AG08395 (cell line): ENCODE measurements at regions not wholly inside any gene's neighbourhood (a gene's known extent, or its start where the extent isn't known, plus 50 kb on each side); places are given as distances from the start of the nearest gene placed in this dataset.

Experiments used
- DNase-seq: peaks from one replicate; pipeline ENCODE4 v3.0.0; 2012; ENCODE audit warnings: mixed read lengths, low spot score

DNA sequence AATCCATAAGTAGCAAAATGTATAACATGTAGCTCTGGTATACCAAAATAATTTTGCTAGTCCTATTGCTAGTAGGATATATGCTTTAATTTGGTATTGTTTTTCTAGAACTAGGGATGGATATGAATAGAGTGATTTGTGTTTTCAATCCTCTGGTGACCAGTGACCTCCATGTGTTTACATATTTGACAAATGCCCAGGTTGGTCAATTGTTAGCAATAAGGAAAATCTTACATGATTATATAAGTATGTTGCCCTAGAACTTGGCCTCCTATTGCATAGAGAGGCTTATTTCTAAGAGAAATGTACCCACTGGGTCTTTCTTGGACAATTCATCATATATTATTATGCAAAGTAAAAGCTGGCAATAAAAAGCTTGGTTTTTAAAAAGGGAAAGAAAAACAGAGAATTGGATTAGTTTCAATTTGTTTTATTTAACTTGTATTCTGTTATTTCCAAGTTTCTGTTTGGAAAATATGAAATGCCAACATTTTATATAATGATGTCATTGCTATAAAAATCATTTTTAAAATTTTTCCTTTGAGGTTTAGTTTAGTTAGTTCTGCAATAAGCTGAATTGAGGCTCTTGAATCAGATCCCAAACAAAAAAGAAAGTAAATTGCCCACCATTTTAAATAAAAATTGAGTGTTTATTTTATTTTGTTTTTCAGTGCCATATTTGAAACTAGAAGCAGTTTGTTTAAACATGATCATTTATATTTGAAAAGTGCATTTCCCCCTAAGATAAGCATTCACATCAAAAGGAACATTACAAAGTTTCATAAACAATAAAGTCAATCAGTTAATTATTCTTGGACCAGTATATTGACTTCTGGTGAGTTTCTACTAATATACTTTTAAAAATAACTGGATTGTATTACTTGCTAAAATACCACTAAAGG is 210.9 kb downstream of the ZC3H11B start:
- no peak for DNase-seq

DNA sequence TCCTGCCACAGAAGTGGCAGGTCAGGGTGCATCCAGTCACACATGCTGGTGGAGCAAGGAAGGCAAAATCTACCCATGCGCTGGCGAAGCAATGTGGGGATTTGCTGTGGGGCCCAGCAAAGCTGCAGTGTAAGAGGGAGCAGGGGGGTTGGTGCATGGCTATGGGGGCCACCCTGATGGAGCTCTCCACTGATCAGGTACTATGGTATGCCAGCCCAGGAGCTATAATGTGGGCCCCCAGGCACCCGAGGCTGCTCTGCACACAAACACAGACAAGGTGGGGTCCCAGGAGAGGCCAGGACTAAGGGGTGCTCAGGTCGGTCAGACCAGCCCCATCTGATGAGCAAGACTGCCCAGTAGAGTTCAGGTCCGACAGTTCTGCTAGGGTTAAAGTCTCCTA is 213.5 kb downstream of the ZC3H11B start:
- no peak for DNase-seq

DNA sequence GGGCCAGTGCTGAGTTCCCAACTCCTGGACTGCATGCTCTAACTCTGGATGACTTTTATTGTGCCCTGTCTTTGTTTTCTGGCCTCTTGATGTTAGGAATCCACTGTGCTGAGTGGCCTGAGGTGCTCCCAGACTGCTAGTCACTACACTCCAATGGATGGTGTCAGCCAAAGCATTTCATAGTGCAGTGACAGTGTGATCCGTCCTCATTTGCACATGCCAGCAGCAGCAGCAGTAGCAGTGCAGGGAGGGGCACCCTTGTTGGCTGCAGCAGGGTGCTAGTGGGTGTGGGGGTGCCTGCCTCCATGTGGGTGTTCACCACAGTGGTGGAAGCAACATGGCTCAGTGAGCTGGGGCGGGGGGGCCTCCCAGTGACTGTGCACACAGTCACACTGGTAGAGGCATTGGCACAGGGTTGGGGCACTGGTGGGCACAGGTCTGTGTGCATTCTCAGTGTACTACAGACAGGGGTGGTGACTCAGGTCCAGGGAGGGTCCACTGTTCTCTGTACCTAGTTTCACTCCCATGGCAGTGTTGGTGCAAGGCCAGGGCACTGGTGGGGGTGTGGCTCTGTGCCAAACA is 214.0 kb downstream of the ZC3H11B start:
- no peak for DNase-seq

DNA sequence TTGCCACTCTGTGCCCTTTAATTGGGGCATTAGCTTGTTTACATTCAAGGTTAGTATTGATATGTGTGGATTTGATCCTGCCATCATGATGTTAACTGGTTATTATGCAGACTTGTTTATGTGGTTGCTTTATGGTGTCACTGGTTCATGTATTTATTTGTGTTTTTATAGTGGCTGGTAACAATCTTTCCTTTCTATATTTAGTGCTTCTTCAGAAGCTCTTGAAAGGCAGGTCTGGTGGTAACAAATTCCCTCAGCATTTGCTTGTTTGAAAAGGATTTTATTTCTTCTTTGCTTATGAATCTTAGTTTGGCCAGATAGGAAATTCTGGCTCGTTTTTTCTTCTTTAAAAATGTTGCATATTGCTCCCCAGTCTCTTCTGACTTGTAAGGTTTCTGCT is 215.4 kb downstream of the ZC3H11B start:
- no peak for DNase-seq

DNA sequence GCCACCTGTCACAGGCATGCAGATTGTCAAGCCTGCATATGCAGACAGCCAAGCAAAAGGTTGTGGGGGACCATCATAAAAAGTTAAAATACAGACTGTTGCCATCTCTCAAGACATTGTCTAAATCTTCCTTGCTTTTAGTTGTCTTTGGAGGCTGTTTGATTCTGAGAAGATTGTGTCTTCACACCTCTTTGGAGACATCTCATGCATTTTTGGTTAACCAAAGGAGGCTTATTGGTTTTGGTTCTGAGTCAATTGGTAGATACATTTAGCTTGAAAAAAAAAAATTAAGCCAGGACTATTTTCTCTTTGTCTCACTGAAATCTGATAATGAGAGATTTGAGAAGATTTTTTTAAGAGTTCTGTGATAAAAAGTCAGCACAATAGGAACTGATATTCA is 217.6 kb downstream of the LYPLAL1 start:
- DNase-seq, result no peak

DNA sequence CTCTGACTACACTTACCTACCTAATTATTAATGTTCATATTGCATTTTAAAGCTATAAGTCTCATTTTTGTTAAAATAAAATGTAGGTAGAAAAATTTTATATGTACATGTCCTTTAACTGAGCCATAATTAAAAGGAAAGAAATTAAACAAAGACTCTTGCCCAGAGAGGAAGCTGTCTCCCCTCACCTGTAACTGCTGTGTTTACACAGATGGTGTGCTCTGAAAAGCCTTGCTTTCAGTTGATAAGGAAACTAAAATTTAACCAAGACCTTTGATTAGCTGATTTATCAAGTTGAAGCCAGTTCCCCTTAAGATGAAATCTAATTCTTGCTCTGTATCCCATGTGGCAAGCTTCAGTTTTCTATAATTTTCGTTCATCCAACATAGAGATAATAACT is 213.5 kb downstream of the LYPLAL1 start:
- no peak for DNase-seq

DNA sequence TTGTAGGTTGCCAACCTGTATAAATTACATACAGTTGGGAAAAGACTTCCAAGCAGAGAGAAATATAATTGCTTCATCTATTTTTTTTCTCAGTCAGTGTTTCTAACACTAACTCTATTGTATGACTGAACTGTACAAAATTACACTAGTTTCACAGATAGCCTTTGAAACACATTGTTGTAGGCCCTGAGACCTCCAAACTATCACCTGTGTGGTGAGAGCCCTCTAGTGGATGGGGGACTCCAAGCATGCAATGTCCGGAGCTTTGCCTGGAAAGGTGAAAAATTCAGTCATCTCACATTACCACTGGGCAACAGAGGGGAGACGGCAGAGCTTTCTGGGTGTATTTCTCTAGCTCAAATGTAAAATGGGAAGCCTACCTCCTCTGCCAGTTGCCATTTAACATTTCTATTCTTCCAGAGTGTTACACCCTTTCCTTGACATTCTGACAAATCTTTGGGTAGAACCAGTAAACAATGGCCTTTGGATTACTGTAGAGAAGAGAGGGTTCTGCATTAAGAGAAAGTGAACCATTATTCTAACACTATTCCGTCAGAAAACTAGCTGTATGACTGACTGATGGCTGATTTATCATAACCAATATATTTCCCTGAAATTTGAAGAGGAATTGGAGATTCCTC is 212.2 kb downstream of the LYPLAL1 start:
- peak; percentile 58 for DNase-seq

DNA sequence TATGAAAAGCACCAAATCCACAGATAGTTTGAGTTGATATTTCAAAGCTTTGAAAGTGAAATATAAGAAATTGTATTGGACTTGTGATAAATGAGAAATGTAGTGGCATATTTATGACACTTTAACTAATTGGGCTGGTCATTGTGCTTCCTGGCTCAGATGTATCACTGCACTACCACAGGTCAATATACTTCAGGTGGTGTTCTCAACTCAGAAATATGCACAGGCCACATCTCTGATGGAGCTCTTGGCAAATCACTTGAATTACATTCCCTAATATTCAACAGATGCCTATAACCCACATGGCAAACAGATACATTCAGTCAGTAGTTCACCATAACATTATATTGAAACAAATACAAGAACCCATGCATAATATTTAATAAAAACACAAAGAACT is 209.6 kb downstream of the LYPLAL1 start:
- DNase-seq, result no peak

DNA sequence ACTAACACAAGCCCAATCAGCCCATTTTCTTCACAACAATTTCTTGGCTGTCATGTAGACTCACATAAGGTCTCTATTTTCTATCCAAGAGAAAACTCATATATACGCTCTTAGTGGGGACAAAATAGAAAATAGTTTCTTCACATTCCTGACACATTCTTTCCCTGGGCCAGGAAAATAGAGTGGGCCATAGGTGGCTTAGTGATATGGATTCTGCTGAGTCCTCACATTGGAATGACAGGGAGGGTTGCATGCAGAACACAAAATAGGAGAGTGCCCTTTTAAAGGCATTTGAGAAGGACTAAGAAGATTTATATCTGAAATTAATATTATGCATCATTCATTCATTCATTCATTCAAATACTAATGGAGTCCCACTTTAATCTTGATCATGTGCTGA is 207.7 kb downstream of the LYPLAL1 start:
- DNase-seq, result no peak

DNA sequence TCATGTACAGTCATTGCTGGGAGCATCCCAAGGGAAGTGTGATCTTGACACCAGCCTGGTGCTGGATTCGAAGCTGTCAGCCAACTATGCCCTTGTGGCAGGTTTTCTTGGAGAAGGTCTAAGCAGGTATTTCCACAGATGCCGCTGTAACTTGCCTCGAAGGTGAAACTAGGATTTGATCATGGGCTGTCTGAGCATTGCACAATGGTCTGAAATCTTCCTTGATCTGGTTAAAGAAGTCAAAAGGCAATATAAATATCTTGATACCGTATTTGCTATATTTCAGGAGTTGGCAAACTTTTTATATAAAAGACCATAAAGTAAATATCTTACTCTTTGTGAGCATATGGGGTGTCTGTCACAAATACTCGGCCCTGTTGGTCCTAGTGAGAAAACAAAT is 206.8 kb downstream of the LYPLAL1 start:
- no peak for DNase-seq

DNA sequence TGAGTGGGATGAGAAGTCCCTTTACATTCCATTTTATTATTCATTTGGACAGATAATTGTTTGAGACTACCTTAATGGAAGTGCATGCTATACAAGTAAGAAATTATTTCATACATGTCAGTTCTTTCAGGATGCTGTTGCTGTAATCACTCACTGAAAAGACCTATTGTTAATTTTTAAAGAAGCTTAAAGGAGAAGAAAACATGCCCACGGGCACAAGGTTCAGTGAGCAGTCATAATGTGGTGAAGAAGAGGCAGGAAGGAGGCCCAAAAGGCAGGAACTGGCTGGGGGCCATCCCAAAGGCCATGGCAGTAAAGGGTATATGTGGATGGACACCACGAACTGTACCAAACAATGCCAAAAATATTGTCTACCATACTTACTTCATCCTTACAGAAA is 206.0 kb downstream of the LYPLAL1 start:
- DNase-seq, result no peak

DNA sequence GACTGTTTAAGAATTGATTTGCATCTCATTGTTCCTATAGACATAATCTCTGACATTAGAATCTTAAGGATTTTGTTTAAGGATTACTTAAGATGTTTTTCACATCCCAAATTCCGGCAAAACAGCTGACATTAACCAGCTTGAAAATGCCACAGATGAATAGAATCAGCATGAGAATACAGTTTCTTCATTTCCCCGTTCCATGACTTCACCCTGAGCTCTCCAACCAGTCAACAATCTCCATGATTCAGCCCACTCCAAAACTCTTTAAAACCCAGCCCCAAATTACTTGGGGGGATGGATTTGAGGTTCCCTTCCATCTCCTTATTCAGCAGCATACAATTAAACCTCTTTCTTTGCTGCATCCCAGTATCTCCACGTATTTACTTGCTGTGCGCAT is 201.0 kb downstream of the LYPLAL1 start:
- DNase-seq, result no peak

DNA sequence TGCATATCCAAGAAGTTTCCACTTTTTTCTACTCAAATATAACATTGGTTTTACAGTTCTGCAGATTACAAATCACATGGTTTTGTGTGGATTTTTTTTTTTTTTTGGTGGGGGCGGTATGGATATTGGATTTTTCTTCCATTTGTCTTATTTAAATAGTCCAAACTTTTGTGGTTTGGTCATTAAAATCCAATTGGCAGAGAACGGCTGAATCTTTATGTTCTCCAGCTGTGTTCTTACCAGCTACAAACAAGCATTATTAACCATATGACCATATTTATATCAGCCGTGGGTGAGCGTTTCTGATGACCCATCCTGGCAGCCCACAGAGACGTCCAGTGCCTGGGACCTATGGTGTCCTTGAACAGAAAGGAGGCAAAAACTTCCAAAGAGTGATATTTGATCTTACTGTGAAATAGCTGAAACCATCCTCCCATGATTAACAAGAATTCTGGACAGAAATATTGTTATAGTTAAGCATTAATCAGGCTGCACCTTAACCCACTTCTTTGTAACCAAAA is 200.4 kb downstream of the LYPLAL1 start:
- DNase-seq, result no peak

DNA sequence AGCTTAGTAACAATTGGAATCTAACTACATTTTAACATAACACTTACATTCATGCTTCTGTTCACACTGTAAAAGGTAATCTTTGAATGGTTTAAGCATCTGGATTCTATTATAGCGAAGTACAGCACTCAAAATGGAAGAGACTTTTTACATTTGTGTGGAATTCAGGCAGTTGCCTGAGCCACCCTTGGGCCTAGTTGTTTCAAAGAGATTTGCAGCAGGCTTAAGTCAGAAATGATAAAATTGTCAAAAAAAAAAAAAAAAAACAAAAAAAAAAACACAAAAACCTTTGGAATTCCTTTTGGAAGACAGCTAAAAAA is 199.9 kb downstream of the LYPLAL1 start:
- no peak for DNase-seq

DNA sequence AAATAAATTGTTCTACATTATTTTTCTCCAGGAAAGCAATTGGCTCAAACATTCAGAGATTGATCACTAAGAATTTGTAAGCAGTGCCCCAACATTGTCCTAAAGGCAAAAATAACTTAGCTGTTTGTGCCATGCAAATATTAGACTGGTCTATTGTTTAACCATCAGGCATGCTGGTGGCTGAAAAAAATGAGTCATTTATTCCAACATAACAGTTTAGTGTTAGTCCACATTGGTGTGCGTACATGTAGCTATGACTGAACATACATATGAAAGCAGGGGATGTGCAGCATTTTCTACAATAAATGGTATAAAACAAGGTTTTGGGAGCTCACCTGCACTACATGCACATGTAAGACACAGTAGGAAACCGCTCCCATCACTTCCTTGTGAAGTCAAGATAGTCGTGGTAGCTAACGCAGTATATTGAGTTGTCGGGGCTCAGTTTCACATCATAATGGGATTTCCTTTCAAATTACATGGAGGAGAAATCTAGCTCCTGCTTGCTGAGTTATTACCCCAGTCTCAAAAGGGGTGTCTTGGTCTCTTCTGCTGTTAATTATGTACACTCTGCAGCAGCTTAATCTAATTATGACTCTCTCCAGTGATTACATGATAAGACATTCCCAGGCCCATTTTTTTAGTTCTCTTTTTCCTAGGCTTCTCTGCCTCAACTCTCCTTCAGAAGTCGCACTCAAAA is 199.4 kb downstream of the LYPLAL1 start:
- no peak for DNase-seq

DNA sequence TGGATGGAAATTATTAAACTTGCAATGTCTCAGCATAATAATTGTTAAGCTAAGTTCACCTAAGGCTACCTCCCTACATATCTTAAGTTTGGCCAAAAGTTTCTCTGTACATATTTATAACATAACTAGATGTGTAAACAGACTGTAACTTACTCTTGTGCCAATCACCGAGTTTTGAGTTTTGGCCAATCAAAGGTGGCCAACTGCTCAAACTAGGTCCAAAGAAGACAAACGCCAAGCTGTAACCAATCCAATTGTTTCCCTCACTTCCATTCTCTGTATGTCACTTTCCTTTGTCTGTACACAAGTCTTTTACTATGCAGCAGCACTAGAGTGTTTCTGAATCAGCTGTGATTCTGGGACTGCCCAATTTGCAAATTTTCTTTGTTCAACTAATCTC is 197.8 kb downstream of the LYPLAL1 start:
- DNase-seq, result no peak

DNA sequence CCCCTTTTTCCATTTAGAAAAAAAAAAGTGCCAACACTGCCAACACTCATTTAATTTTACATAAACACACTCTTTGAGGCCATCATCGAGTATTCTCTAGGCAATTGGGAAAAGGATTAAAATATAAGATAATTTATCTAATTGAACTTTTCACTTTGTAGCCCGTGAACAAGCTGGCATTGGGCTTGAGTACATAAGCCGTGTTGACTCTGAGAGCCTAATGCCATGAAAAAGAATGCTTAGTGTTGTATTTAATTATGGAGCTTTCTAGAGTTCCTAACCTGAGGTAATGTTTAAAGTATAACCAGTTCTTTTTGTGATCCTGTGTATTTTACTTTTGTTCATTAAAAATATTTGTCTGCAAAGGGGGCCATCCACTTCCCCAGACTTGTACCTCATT is 193.8 kb downstream of the LYPLAL1 start:
- DNase-seq, result no peak

DNA sequence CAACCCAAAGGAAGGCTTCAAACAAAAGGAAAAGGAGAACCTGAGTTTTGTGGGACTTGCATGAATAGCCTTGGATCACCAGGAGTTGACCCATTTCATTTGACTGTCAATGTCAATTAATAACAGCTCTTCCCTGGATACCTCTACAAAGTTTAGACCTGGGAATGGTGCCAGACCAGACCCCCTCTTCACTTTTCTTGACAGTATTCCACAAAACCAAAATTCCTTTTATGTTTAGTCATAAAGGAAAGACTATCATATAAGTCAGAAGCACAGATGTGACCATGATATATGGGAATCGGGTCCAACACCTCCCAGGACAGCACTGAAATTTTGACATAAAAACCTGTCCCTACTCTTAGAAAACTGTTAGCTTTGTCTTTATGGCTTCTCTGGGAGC is 191.8 kb downstream of the LYPLAL1 start:
- DNase-seq, result no peak

DNA sequence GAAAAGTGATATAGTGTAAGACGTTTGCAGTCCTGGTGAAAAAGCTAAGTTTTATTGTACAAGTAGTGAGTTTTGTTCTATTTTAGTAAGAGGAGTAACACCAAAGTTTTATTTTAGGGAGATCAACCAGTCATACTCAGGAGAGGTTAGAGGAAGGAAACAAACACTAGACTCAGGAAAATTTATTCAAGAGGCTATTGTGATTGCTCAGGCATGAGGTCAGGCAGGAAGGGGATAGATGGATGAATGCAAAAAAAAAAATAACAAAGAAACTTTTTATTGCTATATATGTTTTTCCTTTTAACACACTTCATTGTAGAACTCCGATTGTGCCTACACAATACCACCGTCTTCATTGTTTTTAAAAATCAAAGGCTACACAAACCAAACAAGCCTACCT is 189.0 kb downstream of the LYPLAL1 start:
- no peak for DNase-seq

DNA sequence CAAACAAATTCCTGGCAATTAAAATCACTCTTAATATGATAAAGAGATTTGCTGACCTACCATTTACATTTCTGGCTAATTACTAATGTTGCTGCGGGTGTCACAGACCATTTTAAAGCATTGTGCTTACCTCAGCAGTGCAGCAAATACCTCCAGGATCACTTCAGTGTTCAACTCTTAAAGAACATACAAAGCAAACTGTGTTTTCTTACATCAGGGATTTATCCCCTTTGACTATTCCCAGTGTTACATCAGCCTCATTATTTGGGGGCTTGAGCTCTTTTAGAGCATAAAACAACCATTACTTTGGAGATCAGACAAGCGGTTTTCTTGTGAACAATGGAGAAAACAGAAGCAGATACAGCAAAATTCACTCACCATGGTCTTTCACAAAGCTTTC is 185.4 kb downstream of the LYPLAL1 start:
- no peak for DNase-seq

DNA sequence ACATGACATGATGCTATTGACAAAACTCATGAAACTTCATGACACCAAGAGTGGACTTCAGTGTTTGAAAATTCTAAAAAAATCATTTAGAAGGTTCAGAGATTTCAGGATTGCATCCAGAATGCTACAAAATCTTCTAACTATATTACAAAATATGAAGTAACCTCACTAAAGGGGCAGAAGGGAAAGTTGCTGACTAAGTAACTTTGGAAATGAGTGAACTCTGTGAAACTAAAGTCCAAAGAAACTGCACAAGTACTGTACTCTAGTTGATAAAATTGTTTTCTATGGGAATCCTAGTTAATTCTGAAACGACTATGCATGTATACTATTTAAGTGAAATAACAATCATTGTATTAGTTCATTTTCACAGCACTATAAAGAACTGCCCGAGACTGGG is 184.4 kb downstream of the LYPLAL1 start:
- DNase-seq, result no peak

DNA sequence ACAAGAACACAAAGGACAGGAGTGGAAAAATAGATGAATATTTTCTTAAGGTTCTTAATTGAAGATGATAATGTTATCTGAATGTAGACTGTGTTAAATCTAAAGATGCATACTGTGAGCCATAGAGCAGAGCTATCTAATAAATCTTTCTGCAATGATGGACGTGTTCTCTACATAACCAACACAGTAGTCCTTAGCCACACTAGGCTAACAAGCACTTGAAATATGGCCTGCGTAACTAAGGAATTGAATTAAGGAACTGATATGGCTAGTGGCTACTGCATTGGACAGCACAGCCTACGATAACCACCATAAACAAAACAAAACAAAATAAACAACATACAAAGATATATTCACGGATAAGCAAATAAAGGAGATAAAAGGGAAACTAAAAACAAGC is 181.3 kb downstream of the LYPLAL1 start:
- no peak for DNase-seq
